ENCODE measurements at regions not wholly inside any gene's neighbourhood (a gene's known extent, or its start where the extent isn't known, plus 50 kb on each side); places are given as distances from the start of the nearest gene placed in this dataset.
"Not testable (repeated sequence)": the region's sequence is repeated elsewhere in the genome, so short reads cannot be mapped to it uniquely, and the experiment has no call there.

DNA sequence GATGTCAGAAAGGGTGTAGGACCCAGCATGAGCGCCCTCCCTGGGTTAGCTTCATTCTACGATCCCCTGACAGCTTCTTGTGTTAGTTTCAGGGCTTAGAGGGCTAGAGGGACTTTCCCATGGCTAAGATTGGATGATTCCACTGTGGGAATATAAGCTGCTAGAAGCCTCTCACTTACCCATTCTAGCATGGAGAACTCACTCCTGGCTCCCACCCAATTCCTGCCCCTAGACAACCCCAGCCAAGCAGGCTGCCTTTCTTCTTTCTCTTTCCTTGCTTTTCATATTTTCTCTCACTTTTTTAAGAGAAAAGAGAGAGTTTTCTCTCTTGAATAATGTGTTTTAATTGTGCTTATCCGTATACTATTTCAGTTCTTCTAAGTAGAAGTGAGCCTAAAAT lies 335.1 kb upstream of the CNTN6 start:
- no peak overlapping the region for H3K4me3 ChIP-seq (ENCODE audit: low read depth, low read length)
- TF ChIP-seq, protein P1, sequence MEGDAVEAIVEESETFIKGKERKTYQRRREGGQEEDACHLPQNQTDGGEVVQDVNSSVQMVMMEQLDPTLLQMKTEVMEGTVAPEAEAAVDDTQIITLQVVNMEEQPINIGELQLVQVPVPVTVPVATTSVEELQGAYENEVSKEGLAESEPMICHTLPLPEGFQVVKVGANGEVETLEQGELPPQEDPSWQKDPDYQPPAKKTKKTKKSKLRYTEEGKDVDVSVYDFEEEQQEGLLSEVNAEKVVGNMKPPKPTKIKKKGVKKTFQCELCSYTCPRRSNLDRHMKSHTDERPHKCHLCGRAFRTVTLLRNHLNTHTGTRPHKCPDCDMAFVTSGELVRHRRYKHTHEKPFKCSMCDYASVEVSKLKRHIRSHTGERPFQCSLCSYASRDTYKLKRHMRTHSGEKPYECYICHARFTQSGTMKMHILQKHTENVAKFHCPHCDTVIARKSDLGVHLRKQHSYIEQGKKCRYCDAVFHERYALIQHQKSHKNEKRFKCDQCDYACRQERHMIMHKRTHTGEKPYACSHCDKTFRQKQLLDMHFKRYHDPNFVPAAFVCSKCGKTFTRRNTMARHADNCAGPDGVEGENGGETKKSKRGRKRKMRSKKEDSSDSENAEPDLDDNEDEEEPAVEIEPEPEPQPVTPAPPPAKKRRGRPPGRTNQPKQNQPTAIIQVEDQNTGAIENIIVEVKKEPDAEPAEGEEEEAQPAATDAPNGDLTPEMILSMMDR (IDR thresholded peaks at IDR 0.05; ENCODE audit: insufficient read depth, low read depth, low read length): no peak

DNA sequence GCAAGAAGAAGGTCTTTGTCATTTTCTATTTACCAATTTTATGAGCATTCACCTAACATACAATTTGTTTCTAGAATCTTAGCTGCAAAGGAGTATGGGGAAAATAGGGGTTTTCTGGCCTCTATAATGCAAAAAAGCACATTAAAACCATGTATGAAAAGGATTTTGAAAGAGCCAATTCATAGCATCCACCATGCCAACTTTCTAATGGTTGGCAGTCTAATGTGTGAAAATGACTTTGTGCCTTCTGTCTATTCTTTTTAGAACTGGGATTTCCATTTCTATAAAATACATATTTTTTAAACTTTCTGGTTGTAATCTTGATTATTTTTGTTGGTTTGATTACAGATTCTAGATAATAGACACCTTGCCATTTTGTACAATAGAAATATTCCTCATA lies 333.7 kb upstream of the CNTN6 start:
- DNase-seq (ENCODE audit: low read depth): no peak
- TF ChIP-seq, protein P1 (IDR thresholded peaks at IDR 0.05; ENCODE audit: insufficient read depth, low read depth, low read length): no peak
- H3K4me3 ChIP-seq (ENCODE audit: low read depth, low read length): no peak overlapping the region

More for the DNA sequence above, 335.1 kb upstream of the CNTN6 start:
- DNase-seq (ENCODE audit: low read depth): no peak

DNA sequence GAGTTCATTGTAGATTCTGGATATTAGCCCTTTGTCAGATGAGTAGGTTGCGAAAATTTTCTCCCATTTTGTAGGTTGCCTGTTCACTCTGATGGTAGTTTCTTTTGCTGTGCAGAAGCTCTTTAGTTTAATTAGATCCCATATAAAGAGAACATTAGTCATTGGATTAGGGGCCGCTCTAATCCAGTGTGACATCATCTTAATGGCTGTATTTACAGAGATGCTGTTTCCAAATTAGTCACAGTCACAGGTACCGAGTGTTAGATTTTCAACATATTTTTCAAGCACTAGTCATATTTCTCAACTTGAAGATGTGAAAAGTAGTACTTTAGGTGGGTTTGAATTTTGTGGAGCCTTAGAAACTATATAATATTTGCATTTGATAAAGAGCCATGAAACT lies 319.4 kb upstream of the CNTN6 start:
- H3K4me3 ChIP-seq (ENCODE audit: low read depth, low read length); DNase-seq (ENCODE audit: low read depth): not testable (repeated sequence)

DNA sequence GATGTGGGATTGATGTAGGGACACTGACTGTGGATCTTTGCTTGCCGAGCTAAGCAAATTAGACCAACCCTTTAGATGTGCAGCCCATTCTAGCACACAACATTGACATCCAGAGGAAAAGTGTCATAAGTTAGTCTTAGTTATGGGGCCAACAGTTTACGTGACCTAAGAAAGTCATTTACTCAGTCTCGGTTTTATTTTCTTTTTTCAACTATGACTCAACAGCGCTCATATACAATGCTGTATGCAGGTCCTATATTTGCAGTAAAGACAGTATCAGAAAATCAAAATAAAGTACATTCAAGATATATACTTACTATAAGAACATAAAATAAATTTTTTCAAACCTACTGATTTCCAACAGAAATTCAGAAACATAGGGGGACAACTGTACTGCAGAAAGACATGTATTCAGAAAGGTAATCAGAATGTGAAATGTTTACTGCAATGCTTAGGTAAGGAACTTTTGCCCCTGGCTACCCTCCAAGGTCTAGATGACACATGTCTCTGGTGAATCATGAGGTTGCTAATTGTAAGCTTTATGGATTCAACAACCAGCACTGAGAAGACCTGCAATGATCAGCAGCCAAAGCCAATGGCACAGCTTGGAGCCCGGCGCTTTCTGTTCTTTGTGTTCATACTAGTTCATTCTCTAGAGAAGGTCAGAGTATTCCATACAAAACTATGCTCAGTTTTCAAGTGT lies 317.5 kb upstream of the CNTN6 start:
- TF ChIP-seq, protein P1 (IDR thresholded peaks at IDR 0.05; ENCODE audit: insufficient read depth, low read depth, low read length): no peak
- DNase-seq (ENCODE audit: low read depth): no peak
- H3K4me3 ChIP-seq (ENCODE audit: low read depth, low read length): no peak overlapping the region

GRCh38 chr3:780505-780904 lies 312.3 kb upstream of the CNTN6 start:
- DNase-seq (ENCODE audit: low read depth): peak; percentile 20
- no peak overlapping the region for H3K4me3 ChIP-seq (ENCODE audit: low read depth, low read length)
- TF ChIP-seq, protein P1 (IDR thresholded peaks at IDR 0.05; ENCODE audit: insufficient read depth, low read depth, low read length): no peak

GRCh38 chr3:791442-791841 lies 301.4 kb upstream of the CNTN6 start:
- DNase-seq (ENCODE audit: low read depth): no peak
- no peak overlapping the region for H3K4me3 ChIP-seq (ENCODE audit: low read depth, low read length)
- TF ChIP-seq, protein P1 (IDR thresholded peaks at IDR 0.05; ENCODE audit: insufficient read depth, low read depth, low read length): no peak

DNA sequence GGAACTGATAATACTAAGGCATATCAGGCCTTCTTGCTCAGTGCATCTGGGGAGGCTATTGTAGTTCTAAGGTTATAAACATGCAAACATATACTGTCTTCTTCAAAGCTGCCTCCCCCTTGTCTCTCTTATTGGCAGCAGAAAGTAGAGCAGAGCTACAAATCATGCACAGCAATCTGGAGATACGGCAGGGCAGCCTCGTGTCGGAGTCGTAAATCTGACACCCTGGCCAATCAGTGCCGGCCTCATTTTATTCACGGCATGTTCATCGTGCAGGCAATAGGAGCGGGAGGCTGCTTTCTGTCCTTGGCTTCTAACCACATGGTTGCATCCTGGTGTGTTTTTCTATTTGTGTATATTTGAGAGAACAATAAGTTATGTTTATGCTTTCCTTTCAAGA lies 300.2 kb upstream of the CNTN6 start:
- TF ChIP-seq, protein P1 (IDR thresholded peaks at IDR 0.05; ENCODE audit: insufficient read depth, low read depth, low read length): no peak
- no peak overlapping the region for H3K4me3 ChIP-seq (ENCODE audit: low read depth, low read length)
- DNase-seq (ENCODE audit: low read depth): peak; percentile 40
